ENCODE measurements at regions not wholly inside any gene's neighbourhood (a gene's known extent, or its start where the extent isn't known, plus 50 kb on each side); places are given as distances from the start of the nearest gene placed in this dataset.
A peak's percentile ranks its signal among the peaks of the same experiment; 100 is the strongest.

DNA sequence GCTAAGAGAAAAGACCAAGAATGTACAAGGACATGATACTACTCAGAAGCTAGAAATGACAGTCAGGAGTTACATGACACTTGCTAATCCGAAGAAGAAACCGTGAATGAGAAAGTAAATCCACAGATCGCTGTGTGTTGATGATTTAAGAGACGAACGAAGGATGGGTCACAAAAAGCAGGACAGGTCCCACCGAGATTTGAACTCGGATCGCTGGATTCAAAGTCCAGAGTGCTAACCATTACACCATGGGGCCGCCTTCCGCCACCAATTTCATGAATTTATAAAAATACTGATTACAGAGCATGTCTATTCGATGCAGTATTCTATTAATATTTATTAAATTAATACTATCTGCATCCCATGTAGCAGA is 54.0 kb upstream of the BTN3A2 start:
- peaks cover 2% of the 10 kb centered on the region for H3K27me3 Mint-ChIP-seq
- no peak for DNase-seq
- CTCF ChIA-PET, result no interaction called here
- H3K36me3 Mint-ChIP-seq (ENCODE audit: low read depth), result peaks cover 4% of the 10 kb centered on the region
- H3K9me3 Mint-ChIP-seq, result no peaks in the 10 kb centered on the region
- peak overlapping the region; percentile 19 for H3K27ac Mint-ChIP-seq
- peaks cover 28% of the 10 kb centered on the region for H3K4me1 Mint-ChIP-seq
- intact Hi-C loops (cut with micrococcal nuclease), result loop anchor here (1.0 to 10.0 kb wide), 6 partner anchors 26 to 1581 kb away; partner anchors contain the start of gene ZNF184
- POLR2A ChIA-PET, result interaction anchor here (0.5 to 3.4 kb wide), 3 partner anchors 11 to 94 kb away, joined by 5 to 10 read pairs (median 5); a partner anchor contains a TSS
- H3K4me3 Mint-ChIP-seq, result no peak overlapping the region
- no peak for TF ChIP-seq CTCF (IDR thresholded peaks at IDR 0.05)
- no peak for ATAC-seq (ENCODE audit: low read depth)

- ChIA-PET CTCF (no interaction called here), POLR2A (interaction anchor here (0.5 to 3.4 kb wide), 3 partner anchors 11 to 95 kb away, joined by 5 to 10 read pairs (median 5); a partner anchor contains a TSS)
- H3K27ac Mint-ChIP-seq, result peak overlapping the region; percentile 95
- peaks cover 2% of the 10 kb centered on the region for H3K27me3 Mint-ChIP-seq
- intact Hi-C loops (cut with micrococcal nuclease), result loop anchor here (1.0 to 10.0 kb wide), 9 partner anchors 26 to 1581 kb away; partner anchors contain the start of genes BTN3A2 and ZNF184
- ATAC-seq (ENCODE audit: low read depth), result peak; percentile 26
- TF ChIP-seq CTCF (IDR thresholded peaks at IDR 0.05), result no peak
- no peaks in the 10 kb centered on the region for H3K9me3 Mint-ChIP-seq
- H3K4me1 Mint-ChIP-seq, result peaks cover 28% of the 10 kb centered on the region
- peaks cover 4% of the 10 kb centered on the region for H3K36me3 Mint-ChIP-seq (ENCODE audit: low read depth)
- H3K4me3 Mint-ChIP-seq, result peak overlapping the region; percentile 90
- DNase-seq, result no peak
These were observed 53.5 kb upstream of the BTN3A2 start for GRCh38 chr6:26311385-26312095.

DNA sequence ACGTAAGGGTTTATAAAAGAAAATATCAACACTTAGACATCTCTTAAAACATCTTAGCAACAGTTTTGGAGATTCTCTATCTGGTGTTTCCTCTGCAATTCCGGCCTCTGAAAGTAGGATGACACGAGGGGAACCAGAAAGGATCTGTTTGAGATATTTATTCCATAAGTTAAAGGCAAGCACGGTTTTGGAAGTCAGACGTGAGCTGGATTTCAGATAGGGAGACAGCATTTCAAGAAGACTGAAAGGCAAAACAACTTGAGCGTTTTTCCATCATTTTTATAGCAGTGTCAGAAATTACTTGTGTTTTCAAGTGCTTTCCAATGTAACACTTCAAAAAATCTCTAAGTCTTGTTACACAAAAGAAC is 52.9 kb upstream of the BTN3A2 start:
- peaks cover 4% of the 10 kb centered on the region for H3K36me3 Mint-ChIP-seq (ENCODE audit: low read depth)
- ChIA-PET CTCF (no interaction called here), POLR2A (interaction anchor here (1.7 to 3.4 kb wide), 2 partner anchors 10 to 95 kb away, joined by 5 to 10 read pairs; a partner anchor contains a TSS)
- H3K27ac Mint-ChIP-seq, result peak overlapping the region; percentile 95
- intact Hi-C loops (cut with micrococcal nuclease), result loop anchor here (2.0 to 10.0 kb wide), 7 partner anchors 53 to 1580 kb away; partner anchors contain the start of genes BTN3A2 and ZNF184
- no peak for ATAC-seq (ENCODE audit: low read depth)
- no peaks in the 10 kb centered on the region for H3K9me3 Mint-ChIP-seq
- DNase-seq, result no peak
- peaks cover 2% of the 10 kb centered on the region for H3K27me3 Mint-ChIP-seq
- no peak for TF ChIP-seq CTCF (IDR thresholded peaks at IDR 0.05)
- peak overlapping the region; percentile 90 for H3K4me3 Mint-ChIP-seq
- H3K4me1 Mint-ChIP-seq, result peaks cover 28% of the 10 kb centered on the region

DNA sequence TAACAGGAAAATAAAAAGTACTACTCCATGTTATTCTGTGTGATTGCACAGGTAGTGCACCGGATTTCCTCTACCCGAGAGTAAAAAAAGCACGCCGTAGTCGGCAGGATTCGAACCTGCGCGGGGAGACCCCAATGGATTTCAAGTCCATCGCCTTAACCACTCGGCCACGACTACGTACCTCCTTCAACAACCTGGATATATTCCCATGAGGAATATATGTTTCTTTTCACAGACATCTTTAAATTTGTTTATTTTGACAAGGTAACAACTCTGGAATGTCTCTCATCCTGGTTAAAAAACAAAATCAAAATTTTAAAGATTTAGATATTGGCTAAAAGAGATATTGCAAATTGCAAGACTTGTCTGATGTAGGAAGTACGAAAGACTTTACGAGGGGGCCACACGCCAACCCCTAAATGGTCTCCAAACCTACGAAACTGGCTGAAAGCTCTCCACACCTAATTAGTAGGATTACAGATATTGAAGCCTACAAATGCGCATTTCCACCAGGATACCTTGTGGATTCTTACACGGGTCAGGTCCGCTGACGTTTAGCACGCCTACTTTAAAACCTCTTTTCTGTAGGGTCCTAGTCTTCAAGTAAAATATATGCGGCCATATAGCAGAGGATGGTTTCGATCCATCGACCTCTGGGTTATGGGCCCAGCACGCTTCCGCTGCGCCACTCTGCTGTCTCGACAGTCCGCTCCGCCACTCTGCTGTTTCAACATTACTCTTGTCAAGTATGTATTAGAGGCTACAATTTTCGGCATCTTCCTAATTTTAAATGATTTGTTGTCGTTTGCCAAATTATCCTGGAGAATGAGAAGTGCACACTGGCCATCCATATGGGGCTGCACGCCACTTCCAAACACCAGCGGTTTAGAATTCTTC is 52.2 kb upstream of the BTN3A2 start:
- TF ChIP-seq CTCF (IDR thresholded peaks at IDR 0.05), result no peak
- DNase-seq (peak; percentile 63), ATAC-seq (ENCODE audit: low read depth) (peak; percentile 79)
- H3K4me1 Mint-ChIP-seq, result peaks cover 28% of the 10 kb centered on the region
- peak overlapping the region; percentile 90 for H3K4me3 Mint-ChIP-seq
- H3K27me3 Mint-ChIP-seq, result peaks cover 5% of the 10 kb centered on the region
- intact Hi-C loops (cut with micrococcal nuclease), result loop anchor here (1.0 to 10.0 kb wide), 12 partner anchors 7 to 1580 kb away; partner anchors contain the start of genes BTN3A2 and ZNF184
- peaks cover 4% of the 10 kb centered on the region for H3K36me3 Mint-ChIP-seq (ENCODE audit: low read depth)
- peak overlapping the region; percentile 95 for H3K27ac Mint-ChIP-seq
- POLR2A ChIA-PET, result interaction anchor here (0.6 to 3.4 kb wide), 7 partner anchors 9 to 225 kb away, joined by 3 to 10 read pairs (median 4); a partner anchor contains a TSS
- CTCF ChIA-PET, result interaction anchor here (1.4 to 2.0 kb wide), 2 partner anchors 8 to 10 kb away, joined by 4 to 7 read pairs; no protein-coding TSS in a partner anchor
- no peaks in the 10 kb centered on the region for H3K9me3 Mint-ChIP-seq
